ENCODE measurements at regions not wholly inside any gene's neighbourhood (a gene's known extent, or its start where the extent isn't known, plus 50 kb on each side); places are given as distances from the start of the nearest gene placed in this dataset.
"Not testable (repeated sequence)": the region's sequence is repeated elsewhere in the genome, so short reads cannot be mapped to it uniquely, and the experiment has no call there.

- DNase-seq (ENCODE audit: low read depth): no peak
Observed at GRCh38 chr2:226327830-226328229, 471.8 kb downstream of the IRS1 start.

GRCh38 chr2:226325526-226325925 is 474.1 kb downstream of the IRS1 start:
- no peak for DNase-seq (ENCODE audit: low read depth)

- no peak for DNase-seq (ENCODE audit: low read depth)
Observed at GRCh38 chr2:226320076-226320948, 479.3 kb downstream of the IRS1 start.

- no peak for DNase-seq (ENCODE audit: low read depth)
Observed at GRCh38 chr2:226317970-226318369, 481.6 kb downstream of the IRS1 start.

GRCh38 chr2:226313060-226313459 is 486.6 kb downstream of the IRS1 start:
- DNase-seq (ENCODE audit: low read depth): no peak

GRCh38 chr2:226312155-226312554 is 487.5 kb downstream of the IRS1 start:
- DNase-seq (ENCODE audit: low read depth): no peak

GRCh38 chr2:226310146-226310545 is 489.5 kb downstream of the IRS1 start:
- peak; percentile 27 for DNase-seq (ENCODE audit: low read depth)

GRCh38 chr2:226308986-226309385 is 490.6 kb downstream of the IRS1 start:
- no peak for DNase-seq (ENCODE audit: low read depth)

- peak; percentile 46 for DNase-seq (ENCODE audit: low read depth)
Observed at GRCh38 chr2:226308323-226308680, 491.3 kb downstream of the IRS1 start.

- DNase-seq (ENCODE audit: low read depth): peak; percentile 61
Observed at GRCh38 chr2:226307487-226308322, 491.9 kb downstream of the IRS1 start.

GRCh38 chr2:226306969-226307368 is 492.7 kb downstream of the IRS1 start:
- no peak for DNase-seq (ENCODE audit: low read depth)

- DNase-seq (ENCODE audit: low read depth): no peak
Observed at GRCh38 chr2:226304308-226304707, 495.3 kb downstream of the IRS1 start.

GRCh38 chr2:226303707-226304106 is 495.9 kb downstream of the IRS1 start:
- no peak for DNase-seq (ENCODE audit: low read depth)

- DNase-seq (ENCODE audit: low read depth): no peak
Observed at GRCh38 chr2:226300196-226300886, 499.3 kb downstream of the IRS1 start.

- no peak for DNase-seq (ENCODE audit: low read depth)
Observed at GRCh38 chr2:226299771-226300170, 499.8 kb downstream of the IRS1 start.

- no peak for DNase-seq (ENCODE audit: low read depth)
Observed at GRCh38 chr2:226295681-226296080, 503.9 kb downstream of the IRS1 start.

- no peak for DNase-seq (ENCODE audit: low read depth)
Observed at GRCh38 chr2:226295123-226295522, 504.5 kb downstream of the IRS1 start.

GRCh38 chr2:226291281-226291680 is 508.3 kb downstream of the IRS1 start:
- DNase-seq (ENCODE audit: low read depth): not testable (repeated sequence)

- DNase-seq (ENCODE audit: low read depth): no peak
Observed at GRCh38 chr2:226286916-226287315, 512.7 kb downstream of the IRS1 start.

GRCh38 chr2:226283796-226284195 is 515.8 kb downstream of the IRS1 start:
- DNase-seq (ENCODE audit: low read depth): no peak

- DNase-seq (ENCODE audit: low read depth): no peak
Observed at GRCh38 chr2:226282151-226282550, 517.5 kb downstream of the IRS1 start.

- not testable (repeated sequence) for DNase-seq (ENCODE audit: low read depth)
Observed at GRCh38 chr2:226280136-226280535, 519.5 kb downstream of the IRS1 start.
